ENCODE measurements at regions not wholly inside any gene's neighbourhood (a gene's known extent, or its start where the extent isn't known, plus 50 kb on each side); places are given as distances from the start of the nearest gene placed in this dataset.

DNA sequence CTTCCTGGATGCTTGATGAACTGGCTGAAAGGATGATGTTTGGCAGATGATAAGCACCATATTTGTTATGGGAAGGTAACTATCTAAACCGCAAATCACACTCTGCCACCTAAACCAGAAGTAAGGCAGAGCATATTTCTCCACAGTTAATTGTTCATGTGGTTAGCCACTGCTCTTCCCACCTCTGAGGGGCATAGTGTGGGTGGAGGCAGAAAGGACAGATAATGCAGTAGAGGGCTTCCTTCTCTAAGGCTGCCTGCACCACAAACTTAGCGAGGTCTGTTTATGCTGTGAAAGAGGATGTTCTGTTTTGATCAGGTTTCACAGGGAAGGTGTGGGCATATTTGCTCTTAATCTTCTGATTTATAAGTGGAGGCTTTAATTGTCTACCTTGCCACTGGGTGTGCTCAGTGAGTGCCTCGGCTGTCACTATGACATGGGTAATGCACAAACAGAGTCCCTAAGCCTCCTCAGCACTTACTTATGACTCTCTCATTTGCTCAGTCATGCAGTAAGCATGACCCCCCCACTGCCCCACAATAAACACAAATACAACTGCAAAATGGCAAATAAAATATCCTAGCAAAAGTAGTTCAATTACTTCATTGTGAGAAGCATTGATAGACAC, 401.0 kb downstream of the TMA16 start:
- Histone ChIP-seq H3F3A (ENCODE audit: insufficient read depth, low read length, poor library complexity, severe bottlenecking) (no peaks in the 10 kb centered on the region), H3K4me3 (ENCODE audit: low read length) (no peak overlapping the region), H3K9me2 (ENCODE audit: insufficient read depth, low read length) (no peaks in the 10 kb centered on the region), H3K79me2 (replicated peaks; ENCODE audit: insufficient read depth, low read length) (no peaks in the 10 kb centered on the region), H3K27me3 (ENCODE audit: insufficient read depth, low read depth, low read length) (no peaks in the 10 kb centered on the region), H3K9ac (ENCODE audit: low read length) (no peak overlapping the region), H3K9me3 (ENCODE audit: low read length) (no peaks in the 10 kb centered on the region), H3K27ac (ENCODE audit: low read length) (no peak overlapping the region), H2AFZ (ENCODE audit: low read depth, low read length) (no peak overlapping the region), H4K20me1 (ENCODE audit: insufficient read depth) (no peaks in the 10 kb centered on the region), H3K36me3 (ENCODE audit: insufficient read depth, low read length) (no peaks in the 10 kb centered on the region), H3K4me2 (ENCODE audit: low read length) (no peak overlapping the region)
- TF ChIP-seq EP300 (conservative IDR thresholded peaks at IDR 0.05; ENCODE audit: poor library complexity, severe bottlenecking) (no peak), TAF1 (IDR thresholded peaks at IDR 0.05; ENCODE audit: low read depth) (no peak), POLR2AphosphoS5 (IDR thresholded peaks at IDR 0.05) (no peak), MXI1 (conservative IDR thresholded peaks at IDR 0.05; ENCODE audit: poor library complexity, severe bottlenecking) (no peak), SMC3 (conservative IDR thresholded peaks at IDR 0.05; ENCODE audit: poor library complexity) (no peak), EZH2 (IDR thresholded peaks at IDR 0.05; ENCODE audit: borderline replicate concordance, insufficient read depth, low read length, poor library complexity, severe bottlenecking) (no peak), RAD21 (conservative IDR thresholded peaks at IDR 0.05) (no peak)
- TF ChIP-seq, protein P1, sequence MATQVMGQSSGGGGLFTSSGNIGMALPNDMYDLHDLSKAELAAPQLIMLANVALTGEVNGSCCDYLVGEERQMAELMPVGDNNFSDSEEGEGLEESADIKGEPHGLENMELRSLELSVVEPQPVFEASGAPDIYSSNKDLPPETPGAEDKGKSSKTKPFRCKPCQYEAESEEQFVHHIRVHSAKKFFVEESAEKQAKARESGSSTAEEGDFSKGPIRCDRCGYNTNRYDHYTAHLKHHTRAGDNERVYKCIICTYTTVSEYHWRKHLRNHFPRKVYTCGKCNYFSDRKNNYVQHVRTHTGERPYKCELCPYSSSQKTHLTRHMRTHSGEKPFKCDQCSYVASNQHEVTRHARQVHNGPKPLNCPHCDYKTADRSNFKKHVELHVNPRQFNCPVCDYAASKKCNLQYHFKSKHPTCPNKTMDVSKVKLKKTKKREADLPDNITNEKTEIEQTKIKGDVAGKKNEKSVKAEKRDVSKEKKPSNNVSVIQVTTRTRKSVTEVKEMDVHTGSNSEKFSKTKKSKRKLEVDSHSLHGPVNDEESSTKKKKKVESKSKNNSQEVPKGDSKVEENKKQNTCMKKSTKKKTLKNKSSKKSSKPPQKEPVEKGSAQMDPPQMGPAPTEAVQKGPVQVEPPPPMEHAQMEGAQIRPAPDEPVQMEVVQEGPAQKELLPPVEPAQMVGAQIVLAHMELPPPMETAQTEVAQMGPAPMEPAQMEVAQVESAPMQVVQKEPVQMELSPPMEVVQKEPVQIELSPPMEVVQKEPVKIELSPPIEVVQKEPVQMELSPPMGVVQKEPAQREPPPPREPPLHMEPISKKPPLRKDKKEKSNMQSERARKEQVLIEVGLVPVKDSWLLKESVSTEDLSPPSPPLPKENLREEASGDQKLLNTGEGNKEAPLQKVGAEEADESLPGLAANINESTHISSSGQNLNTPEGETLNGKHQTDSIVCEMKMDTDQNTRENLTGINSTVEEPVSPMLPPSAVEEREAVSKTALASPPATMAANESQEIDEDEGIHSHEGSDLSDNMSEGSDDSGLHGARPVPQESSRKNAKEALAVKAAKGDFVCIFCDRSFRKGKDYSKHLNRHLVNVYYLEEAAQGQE (IDR thresholded peaks at IDR 0.05; ENCODE audit: borderline replicate concordance) = no peak
- TF ChIP-seq, protein P2, sequence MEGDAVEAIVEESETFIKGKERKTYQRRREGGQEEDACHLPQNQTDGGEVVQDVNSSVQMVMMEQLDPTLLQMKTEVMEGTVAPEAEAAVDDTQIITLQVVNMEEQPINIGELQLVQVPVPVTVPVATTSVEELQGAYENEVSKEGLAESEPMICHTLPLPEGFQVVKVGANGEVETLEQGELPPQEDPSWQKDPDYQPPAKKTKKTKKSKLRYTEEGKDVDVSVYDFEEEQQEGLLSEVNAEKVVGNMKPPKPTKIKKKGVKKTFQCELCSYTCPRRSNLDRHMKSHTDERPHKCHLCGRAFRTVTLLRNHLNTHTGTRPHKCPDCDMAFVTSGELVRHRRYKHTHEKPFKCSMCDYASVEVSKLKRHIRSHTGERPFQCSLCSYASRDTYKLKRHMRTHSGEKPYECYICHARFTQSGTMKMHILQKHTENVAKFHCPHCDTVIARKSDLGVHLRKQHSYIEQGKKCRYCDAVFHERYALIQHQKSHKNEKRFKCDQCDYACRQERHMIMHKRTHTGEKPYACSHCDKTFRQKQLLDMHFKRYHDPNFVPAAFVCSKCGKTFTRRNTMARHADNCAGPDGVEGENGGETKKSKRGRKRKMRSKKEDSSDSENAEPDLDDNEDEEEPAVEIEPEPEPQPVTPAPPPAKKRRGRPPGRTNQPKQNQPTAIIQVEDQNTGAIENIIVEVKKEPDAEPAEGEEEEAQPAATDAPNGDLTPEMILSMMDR (IDR thresholded peaks at IDR 0.05; ENCODE audit: poor library complexity, severe bottlenecking) = no peak

DNA sequence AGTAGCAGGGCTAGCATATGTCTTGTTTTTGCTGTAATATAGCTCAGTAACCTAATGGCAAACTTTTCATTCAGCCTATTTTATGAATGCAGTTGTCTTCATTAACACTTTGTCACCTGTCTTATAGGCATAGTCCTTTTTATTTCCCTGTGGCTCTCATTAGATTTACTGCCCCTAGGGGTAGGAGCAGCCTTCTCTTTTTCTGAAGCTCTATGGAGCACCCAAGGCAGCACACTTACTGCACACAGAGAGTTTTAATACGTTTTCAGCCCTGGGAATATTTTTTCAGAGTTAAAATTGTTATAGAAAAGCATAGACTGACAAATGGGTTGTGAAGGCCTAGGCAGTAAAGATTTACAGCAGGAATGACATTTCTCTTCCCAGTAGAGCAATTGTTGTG, 406.8 kb downstream of the TMA16 start:
- Histone ChIP-seq H3K4me3 (ENCODE audit: low read length) (no peak overlapping the region), H3K4me2 (ENCODE audit: low read length) (no peak overlapping the region), H3K9me2 (ENCODE audit: insufficient read depth, low read length) (no peaks in the 10 kb centered on the region), H2AFZ (ENCODE audit: low read depth, low read length) (no peak overlapping the region), H3K27ac (ENCODE audit: low read length) (no peak overlapping the region), H4K20me1 (ENCODE audit: insufficient read depth) (no peaks in the 10 kb centered on the region), H3F3A (ENCODE audit: insufficient read depth, low read length, poor library complexity, severe bottlenecking) (no peaks in the 10 kb centered on the region), H3K9ac (ENCODE audit: low read length) (no peak overlapping the region), H3K27me3 (ENCODE audit: insufficient read depth, low read depth, low read length) (no peaks in the 10 kb centered on the region), H3K36me3 (ENCODE audit: insufficient read depth, low read length) (no peaks in the 10 kb centered on the region), H3K79me2 (replicated peaks; ENCODE audit: insufficient read depth, low read length) (no peaks in the 10 kb centered on the region), H3K9me3 (ENCODE audit: low read length) (no peaks in the 10 kb centered on the region)
- TF ChIP-seq RAD21 (conservative IDR thresholded peaks at IDR 0.05) (no peak), TAF1 (IDR thresholded peaks at IDR 0.05; ENCODE audit: low read depth) (no peak), POLR2AphosphoS5 (IDR thresholded peaks at IDR 0.05) (no peak)
- TF ChIP-seq, protein P2 (IDR thresholded peaks at IDR 0.05; ENCODE audit: poor library complexity, severe bottlenecking) = peak; percentile 17
